WI38 (cell line): ENCODE measurements at regions not wholly inside any gene's neighbourhood (a gene's known extent, or its start where the extent isn't known, plus 50 kb on each side); places are given as distances from the start of the nearest gene placed in this dataset.

Experiments
- H3K4me3 ChIP-seq: 2 replicates; pipeline ENCODE4 v1.5.1; 2011; ENCODE audit warnings: low read depth, mild to moderate bottlenecking, control low read depth, low read length
- CTCF ChIP-seq: IDR thresholded peaks from 2 replicates; pipeline ENCODE4 v1.5.1; 2012; ENCODE audit warnings: low read depth, mild to moderate bottlenecking, control low read depth, low read length

DNA sequence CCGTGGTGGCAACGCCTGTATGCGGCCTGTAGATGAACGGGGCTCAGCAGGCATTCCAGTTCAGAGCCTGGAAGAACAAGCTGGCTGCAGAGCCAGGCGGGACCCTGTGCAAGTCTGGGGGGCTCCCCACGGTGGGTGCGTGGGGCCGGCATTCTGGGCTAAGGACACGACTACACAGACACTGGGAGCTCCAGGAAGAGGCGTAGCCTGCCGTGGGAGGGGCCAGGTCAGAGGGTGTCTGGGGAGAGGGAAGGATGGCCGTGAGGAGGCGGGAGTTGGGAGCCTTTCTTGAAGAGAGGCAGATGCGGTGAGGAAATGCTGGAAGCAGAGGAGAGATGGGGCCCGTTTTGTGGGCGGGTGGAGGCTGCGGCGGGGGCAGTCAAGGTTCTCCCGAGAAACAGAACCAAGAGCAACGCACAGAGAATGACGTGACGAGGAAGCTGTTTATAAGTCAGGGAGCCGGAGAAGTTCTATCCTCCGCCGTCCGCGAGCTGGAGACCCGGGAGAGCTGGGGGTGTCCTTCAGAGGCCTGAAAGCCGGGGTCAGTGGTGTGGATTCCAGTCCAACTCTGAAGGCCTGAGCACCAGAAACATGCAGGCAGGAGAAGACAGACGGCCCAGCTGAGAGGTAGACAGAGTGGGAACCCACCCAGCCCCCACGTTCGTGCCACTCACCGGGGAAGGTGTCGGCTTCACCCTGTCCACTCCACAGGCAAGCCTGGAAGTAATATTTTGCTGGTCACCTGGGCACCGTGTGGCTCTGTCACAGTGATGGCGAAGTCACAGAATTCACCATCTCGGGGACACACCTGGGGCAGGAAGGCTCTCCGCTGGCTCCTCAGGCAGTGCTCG, 529.6 kb downstream of the BRD1 start:
- no peak for TF ChIP-seq CTCF
- no peak overlapping the region for H3K4me3 ChIP-seq

DNA sequence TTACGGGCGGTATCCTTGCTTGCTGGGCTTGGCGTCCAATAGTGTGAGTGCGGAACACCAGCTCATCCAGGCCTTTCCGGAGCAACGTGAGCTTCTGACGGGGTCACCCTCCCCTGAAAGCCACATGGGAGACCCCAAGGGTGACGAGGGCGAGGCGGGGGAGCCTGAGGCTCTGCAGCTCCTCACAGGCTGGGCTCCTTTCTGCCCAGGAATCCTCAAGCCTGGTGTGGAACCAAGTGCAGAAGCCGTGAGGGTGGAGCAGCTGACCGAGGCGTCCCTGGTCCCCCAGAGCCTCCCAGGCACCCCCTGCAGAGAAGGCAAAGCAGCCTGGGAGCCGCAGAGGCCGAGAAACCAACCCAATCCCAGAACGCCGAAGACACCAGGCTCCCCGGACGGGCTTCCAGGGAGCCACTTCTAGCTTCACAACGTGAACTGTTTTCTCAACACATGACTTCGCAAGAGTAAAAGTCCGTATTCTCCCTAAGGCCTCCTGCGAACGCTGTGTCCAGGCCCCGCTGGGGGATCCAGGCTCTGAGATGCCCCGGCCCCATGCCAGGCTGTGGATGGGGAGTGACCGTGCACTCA, 530.3 kb downstream of the BRD1 start:
- H3K4me3 ChIP-seq, result no peak overlapping the region
- no peak for TF ChIP-seq CTCF

DNA sequence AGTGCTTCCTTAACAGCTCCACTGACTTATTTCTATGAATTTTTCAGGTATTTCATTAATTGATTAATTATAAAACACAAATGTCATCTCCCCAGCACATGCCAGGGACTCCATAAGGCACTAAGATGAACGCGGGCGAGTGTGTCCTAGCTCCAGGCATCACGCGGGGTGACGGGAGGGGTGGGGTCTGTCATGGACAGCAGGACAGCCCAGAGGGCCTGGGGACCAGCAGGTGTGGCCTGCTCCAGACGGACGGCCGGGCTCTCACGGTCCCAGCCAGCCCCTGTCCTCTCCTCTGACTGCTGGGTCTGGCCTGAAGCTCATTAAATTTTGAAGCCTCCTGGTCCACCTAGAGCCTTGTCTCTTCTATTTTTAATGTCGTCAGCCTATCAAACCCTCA, 531.1 kb downstream of the BRD1 start:
- no peak for TF ChIP-seq CTCF

DNA sequence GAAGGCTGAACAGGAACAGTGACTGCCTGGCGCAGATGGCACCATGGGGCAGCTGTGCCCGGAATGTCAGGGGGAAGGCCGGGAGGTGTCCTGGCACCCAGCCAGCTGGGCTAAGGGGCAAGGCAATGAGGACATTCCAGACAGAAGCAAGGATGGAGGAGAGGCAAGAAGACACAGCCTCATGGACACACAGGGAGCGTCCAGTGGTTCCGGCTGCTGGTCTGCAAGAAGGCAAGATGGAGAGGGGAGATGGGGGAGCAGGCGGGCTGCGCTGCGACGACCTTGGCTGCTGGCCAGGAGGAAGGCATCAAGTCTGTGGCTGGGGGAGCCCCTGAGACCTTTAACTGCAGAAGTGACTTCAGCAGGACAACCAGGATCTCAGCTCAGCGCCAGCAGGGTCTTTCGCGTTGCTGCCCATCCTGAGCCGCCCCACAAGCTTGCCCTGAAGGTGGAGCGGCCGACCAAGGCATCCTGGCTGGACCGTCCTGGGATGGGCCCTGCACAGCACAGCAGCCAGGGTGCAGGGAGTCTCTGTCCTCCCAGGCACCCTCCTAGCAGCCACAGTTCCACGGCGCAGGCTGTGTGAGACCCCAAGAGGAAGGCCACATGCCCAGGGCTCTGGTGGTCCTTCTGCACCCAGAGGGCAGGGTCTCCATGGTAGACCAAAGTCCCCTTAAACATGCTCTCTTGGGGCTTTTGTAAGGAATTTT, 531.7 kb downstream of the BRD1 start:
- H3K4me3 ChIP-seq, result no peak overlapping the region
- TF ChIP-seq CTCF, result no peak

More for the DNA sequence above, 531.1 kb downstream of the BRD1 start:
- H3K4me3 ChIP-seq, result no peak overlapping the region

GRCh38 chr22:49295465-49295743, 532.3 kb downstream of the BRD1 start:
- H3K4me3 ChIP-seq, result no peak overlapping the region
- no peak for TF ChIP-seq CTCF

- no peak for TF ChIP-seq CTCF
- H3K4me3 ChIP-seq, result no peak overlapping the region
Measured at GRCh38 chr22:49294656-49295464, 532.8 kb downstream of the BRD1 start.
